ENCODE measurements at regions not wholly inside any gene's neighbourhood (a gene's known extent, or its start where the extent isn't known, plus 50 kb on each side); places are given as distances from the start of the nearest gene placed in this dataset.
"Not testable (repeated sequence)": the region's sequence is repeated elsewhere in the genome, so short reads cannot be mapped to it uniquely, and the experiment has no call there.

DNA sequence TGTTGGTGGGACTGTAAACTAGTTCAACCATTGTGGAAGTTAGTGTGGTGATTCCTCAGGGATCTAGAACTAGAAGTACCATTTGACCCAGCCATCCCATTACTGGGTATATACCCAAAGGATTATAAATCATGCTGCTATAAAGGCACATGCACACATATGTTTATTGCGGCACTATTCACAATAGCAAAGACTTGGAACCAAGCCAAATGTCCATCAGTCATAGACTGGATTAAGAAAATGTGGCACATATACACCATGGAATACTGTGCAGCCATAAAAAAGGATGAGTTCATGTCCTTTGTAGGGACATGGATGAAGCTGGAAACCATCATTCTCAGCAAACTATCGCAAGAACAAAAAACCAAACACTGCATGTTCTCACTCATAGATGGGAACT, 334.5 kb upstream of the SPRY2 start:
- not testable (repeated sequence) for DNase-seq (ENCODE audit: low read depth)

DNA sequence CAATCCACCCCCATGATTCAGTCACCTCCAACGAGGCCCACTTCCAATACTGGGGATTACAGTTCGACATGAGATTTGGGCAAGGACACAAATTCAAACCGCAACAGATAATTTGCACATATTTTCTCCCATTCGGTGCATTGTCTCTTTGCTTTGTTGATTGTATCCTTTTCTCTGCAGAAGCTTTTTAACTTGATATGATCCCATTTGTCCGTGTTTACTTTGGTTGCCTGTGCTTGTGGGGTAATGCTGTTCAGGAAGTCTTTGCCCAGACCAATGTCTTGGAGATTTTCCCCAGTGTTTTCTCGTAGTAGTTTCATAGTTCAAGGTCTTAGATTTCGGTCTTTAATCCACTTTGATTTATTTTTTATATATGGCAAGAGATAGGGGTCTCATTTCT, 330.8 kb upstream of the SPRY2 start:
- no peak for DNase-seq (ENCODE audit: low read depth)

GRCh38 chr13:80669112-80669511, 328.2 kb upstream of the SPRY2 start:
- no peak for DNase-seq (ENCODE audit: low read depth)

DNA sequence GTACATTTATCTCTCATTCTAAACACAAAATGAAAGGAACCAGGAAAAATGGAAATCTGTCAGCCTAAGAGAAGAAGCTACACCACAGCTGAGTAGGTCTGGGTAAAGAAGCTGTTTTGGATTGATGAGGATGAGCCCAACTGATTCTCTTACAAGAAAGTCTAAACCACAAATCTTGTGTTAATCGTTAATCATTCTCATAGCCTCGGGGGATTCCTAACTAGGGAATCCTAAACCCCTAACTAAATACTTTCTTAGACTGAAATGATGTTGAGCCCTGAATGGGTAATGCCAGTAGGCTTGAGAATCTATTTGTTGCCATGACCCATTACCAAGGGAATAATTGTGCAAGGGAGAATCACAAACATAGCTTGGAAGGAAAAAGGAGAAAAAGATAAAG, 327.5 kb upstream of the SPRY2 start:
- DNase-seq (ENCODE audit: low read depth) = no peak

- DNase-seq (ENCODE audit: low read depth) = no peak
Observed at GRCh38 chr13:80666782-80667552, 326.0 kb upstream of the SPRY2 start.

DNA sequence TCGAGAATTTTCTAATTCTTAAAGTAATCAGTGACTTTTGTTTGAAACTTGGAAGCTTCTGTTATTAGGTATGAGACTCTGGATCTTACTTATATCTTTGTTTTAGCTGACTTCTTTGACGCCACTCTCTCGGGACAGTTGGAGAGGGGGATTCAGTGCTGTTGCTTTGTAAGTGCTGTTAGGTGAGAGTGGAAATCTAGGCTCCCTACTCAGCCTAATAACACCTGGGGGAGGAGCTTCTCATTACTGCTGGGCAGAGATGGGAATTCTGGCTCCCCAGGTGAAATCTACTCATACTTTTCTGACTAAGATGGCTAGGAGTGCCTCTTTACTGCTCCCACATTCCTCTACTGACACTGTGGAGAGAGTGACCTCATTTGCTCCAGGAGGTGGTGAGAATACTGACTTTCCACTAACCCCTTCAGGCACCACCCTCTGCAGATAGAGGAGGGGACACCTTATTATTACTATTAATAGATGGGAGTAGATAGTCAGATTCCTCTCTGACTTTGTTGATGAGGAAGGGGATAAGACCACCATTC, 324.9 kb upstream of the SPRY2 start:
- DNase-seq (ENCODE audit: low read depth) = no peak

- DNase-seq (ENCODE audit: low read depth) = no peak
Observed at GRCh38 chr13:80664950-80665349, 324.0 kb upstream of the SPRY2 start.

- DNase-seq (ENCODE audit: low read depth) = no peak
Observed at GRCh38 chr13:80663788-80664187, 322.9 kb upstream of the SPRY2 start.

DNA sequence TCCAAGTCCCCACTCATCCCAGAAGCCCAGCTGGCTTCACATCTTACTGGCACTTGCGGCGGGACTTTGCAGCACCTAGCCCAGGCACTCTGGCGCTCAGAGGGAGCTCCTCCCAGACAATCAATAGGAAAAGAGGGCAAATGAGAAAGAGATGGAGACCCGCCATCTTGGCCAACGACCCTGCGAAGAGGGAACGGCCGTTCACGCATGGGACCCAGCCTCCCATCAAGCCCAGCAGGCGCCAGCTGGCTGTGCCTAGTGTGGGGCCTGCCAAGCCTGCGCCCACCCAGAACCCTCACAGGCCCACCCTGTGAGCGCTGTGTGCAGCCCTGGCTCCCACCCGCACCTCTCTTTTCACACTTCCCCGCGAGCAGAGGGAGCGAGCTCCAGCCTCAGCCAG, 317.8 kb upstream of the SPRY2 start:
- no peak for DNase-seq (ENCODE audit: low read depth)

DNA sequence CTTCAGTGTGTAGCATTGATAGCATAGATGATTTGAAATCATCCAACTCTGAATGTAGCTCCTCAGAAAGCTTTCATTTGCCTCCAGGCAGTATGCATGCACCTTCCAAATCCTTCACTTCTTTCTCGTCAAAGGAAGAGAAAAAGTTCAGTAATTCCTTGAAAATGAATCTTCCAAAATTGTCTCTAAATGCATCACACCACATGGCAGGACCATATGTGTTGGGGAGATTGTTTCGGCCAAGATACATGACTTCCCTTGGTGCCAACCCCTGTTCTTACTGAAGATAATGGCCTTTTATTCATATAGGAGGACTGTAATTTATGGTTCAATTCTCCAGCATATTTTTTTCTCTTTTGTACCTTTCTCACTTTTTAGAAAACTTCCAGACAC, 315.6 kb upstream of the SPRY2 start:
- no peak for DNase-seq (ENCODE audit: low read depth)

DNA sequence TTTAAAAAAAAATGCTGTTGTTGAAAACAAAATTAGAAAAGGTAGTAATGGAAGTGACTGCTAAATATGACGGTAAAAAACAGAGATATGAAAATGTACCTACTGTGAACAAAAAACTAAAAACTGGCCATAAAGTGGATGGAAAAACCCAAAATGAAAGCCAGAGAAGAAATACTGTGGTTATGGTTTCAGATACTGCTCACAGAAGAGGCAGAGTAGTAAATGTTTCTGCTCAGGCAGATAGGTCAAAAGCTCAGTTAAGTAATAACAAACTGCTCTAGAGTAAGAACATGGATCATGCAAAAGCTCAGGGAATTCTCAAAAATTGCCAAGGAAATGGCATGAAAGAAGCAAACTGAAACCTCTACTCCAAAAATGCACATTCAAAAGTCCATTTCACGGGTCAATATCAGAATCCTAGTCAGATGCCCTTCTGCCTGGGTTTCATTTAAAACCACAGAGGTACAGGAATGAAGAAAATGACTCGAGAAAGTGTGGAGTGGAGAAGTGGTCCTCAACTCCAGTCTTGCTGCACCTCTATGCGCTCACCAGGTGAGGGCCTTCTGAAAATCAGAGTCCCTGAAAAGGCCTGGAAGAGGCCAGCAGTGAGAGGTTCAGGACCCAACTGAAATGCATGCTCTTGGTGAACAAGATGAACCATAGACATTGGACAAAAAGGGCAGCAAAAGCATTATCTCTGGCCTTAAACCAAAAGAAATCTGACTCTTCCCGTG, 315.0 kb upstream of the SPRY2 start:
- DNase-seq (ENCODE audit: low read depth) = no peak

- DNase-seq (ENCODE audit: low read depth) = no peak
Observed at GRCh38 chr13:80654638-80655249, 313.8 kb upstream of the SPRY2 start.

GRCh38 chr13:80649274-80649673, 308.3 kb upstream of the SPRY2 start:
- DNase-seq (ENCODE audit: low read depth) = no peak

DNA sequence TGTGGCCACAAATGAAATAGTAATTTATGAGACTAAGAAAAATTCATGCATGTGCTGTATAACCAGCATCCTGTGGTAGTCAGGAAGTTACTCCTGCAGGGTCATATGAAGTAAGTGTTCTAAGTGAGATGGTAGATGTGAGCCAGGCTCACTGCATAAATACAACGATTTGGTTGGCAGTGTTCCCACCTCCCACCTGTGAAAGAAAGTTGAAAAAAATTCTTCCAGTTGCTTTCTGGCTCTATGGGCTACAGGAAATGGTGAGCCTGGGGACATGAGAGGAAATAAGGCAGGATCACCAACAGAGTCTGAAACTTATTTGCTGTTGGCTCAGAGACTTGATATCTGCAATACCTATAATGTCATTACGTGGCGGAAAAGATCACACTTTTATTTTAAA, 301.7 kb upstream of the SPRY2 start:
- DNase-seq (ENCODE audit: low read depth) = no peak

DNA sequence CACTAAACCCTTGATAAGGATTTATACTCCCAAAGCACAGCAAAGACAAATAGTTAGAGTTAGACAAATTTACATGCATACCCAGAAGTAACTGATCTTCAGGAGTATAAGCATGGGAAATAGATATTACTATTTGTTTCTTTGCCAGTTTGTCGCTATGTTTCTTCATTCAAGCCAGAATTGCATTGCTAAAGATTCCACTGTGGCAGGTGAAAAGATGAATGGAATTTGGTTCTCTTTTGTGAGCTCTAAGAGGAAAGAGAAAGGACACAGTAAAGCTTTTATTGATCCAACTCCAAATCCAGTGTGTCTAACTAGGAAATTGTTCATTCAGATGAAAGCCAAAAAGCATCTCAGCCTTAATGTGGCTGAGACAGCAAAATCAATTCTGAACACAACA, 292.3 kb upstream of the SPRY2 start:
- DNase-seq (ENCODE audit: low read depth) = no peak

- DNase-seq (ENCODE audit: low read depth) = no peak
Observed at GRCh38 chr13:80630685-80631121, 289.8 kb upstream of the SPRY2 start.

- no peak for DNase-seq (ENCODE audit: low read depth)
Observed at GRCh38 chr13:80618781-80619180, 277.9 kb upstream of the SPRY2 start.

- no peak for DNase-seq (ENCODE audit: low read depth)
Observed at GRCh38 chr13:80612804-80613203, 271.9 kb upstream of the SPRY2 start.

DNA sequence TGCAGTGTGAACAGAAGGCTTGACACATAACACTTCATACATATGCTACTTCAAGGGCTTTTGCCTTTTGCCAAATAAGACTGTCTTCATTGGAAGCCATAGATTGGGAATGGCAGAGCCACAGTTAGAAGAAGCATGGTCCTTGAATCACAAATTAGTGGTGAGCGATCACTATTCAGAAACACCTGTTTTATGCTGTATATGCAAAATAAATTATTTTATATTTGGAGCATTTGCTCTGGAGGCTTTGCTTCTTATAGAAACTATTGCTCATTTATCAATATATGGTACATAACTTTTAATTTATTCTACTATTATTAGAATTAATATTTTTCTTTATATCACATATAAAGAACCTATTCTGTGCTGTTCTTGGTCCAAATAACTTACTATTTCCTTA, 270.4 kb upstream of the SPRY2 start:
- no peak for DNase-seq (ENCODE audit: low read depth)

- no peak for DNase-seq (ENCODE audit: low read depth)
Observed at GRCh38 chr13:80605716-80606115, 264.8 kb upstream of the SPRY2 start.

GRCh38 chr13:80605011-80605410, 264.1 kb upstream of the SPRY2 start:
- DNase-seq (ENCODE audit: low read depth) = no peak

DNA sequence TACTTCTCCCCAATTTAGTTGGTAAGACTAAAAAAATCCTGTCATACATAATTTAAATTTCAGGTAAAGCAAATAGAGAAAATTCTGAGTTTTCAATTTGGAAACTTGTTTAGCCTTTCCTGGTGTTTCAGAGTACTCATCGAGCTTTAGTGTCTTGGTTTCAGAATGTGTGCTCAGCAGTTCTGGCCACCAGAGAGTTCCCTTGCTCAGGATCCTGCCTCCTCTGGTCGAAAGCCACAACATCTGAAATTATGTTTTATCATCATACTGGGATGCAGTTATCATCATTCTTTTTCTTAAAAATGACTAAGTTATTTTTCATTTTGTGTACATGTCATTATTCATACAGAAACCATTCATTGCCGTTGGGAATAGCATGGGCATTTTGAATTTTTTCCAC, 263.2 kb upstream of the SPRY2 start:
- no peak for DNase-seq (ENCODE audit: low read depth)

DNA sequence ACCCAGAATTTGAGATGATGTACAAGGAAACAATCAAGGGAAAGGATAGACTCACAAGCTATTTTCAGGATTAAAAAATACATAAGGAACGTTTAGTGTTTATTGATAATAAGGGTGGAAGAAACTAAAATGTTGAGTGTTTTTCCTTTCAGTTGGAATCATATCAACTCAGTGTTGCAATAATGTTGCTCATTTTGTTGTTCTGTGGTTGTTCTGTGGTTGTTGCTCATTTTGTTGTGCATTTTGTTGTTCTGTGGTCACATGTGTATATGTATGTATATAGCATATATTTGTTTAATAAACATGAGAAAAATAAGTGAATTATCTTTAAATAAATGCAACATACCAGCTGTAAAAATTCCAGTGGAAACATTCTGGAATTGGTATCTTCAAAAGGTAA, 262.4 kb upstream of the SPRY2 start:
- no peak for DNase-seq (ENCODE audit: low read depth)
